ENCODE measurements at regions not wholly inside any gene's neighbourhood (a gene's known extent, or its start where the extent isn't known, plus 50 kb on each side); places are given as distances from the start of the nearest gene placed in this dataset.
A peak's percentile ranks its signal among the peaks of the same experiment; 100 is the strongest.
"Not testable (repeated sequence)": the region's sequence is repeated elsewhere in the genome, so short reads cannot be mapped to it uniquely, and the experiment has no call there.

DNA sequence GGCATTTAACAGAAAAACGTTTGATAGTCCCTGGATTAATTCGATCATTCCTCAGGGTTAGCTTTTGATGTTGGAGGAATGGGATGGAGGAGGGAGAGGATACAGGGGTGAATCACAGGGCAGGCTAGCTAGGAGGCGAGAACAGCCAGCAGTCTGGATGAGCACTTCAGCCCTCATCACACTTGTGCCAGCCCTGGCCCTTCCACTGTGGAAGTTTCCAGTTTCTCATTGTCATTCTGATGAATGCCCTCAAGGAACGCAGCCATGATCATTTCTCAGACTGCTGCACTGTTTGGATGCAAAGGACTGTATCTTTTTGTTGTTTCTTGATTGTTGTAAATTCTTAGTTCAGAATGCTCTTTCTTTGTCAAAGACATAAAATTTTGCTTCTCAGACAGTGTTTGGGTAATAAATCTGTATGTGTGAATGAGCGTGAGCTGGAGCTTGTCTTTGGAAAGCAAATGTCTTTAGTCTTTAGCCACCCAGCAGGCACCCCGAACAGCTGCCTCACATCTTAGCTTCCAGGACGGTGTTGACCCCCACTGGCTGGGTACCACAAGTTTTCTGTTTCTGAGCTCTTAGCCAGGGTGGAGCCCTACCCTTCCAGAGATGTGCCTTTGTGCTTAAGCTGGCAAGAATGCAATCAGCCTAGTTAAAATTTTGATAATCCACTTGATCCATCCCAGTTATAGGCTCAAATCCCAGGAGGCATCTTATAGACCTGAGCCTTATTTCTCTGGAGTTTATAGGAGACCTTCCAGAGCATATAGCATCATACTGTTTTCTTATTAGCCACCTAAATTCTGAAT, 121.1 kb downstream of the PDCD6IP start:
- DNase-seq, result no peak

DNA sequence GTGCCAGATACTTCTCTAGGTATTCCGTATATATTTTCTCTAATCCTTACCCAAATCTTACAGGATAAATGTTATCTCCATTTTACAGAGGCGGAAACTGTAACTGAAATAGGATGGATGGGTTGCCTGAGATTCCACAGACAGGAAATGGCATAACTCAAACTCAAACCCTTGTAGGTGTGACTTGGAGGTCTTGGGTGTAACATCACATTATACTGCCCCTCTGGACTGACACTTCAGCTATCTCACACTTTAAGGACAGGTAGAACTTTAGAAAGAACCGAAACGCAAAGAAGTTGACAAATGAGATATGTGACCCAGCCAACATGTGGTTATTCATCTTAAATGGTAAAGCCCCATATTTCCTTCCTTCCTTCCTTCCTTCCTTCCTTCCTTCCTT, 122.1 kb downstream of the PDCD6IP start:
- no peak for DNase-seq

DNA sequence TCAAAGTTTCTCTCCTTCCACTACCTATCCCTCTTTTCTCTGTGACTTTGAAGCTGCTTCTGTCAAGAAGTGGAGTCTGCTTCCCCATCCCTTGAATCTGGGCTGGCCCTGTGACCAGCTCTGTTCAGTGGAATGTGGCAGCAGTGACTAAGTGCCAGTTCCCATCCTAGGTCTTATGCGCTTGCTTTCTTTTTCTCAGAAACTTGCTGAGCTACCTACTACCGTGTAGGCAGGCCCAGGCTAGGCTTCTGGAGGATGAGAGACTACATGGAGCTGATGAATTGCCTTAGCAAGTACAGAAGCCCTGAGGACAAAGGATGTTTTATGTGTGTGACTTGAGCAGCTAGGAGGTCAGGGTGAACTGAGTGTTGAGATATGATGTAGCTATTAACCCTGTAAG, 123.2 kb downstream of the PDCD6IP start:
- DNase-seq, result no peak

DNA sequence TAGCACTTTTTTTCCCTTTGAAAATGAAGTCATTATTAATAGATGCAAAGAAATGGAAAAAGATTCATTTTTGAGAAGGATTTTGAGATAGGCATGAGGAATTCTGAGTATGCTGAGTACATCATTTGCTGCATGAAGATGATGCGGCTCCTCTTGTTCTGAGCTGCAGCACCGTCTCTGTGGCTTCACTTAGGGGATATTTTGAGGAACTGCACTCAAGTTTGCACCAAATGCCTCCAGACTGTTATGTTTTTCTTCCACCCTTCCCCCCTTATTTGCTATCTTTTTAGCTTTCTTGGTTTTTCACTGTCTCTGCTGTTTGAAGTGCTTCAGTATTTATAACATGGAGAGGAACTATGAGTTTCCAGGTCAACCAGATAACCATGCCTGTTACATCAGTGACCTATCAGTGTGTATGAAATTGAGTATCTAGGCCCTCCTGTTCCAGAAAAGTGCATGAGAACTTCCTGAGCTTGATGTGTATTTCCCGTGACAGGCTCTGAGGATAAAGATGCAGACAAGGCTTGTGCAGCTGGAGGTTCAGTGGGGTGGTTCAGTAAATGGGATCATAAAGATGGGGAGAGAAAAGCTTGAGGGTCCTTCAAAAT, 128.7 kb downstream of the PDCD6IP start:
- no peak for DNase-seq

DNA sequence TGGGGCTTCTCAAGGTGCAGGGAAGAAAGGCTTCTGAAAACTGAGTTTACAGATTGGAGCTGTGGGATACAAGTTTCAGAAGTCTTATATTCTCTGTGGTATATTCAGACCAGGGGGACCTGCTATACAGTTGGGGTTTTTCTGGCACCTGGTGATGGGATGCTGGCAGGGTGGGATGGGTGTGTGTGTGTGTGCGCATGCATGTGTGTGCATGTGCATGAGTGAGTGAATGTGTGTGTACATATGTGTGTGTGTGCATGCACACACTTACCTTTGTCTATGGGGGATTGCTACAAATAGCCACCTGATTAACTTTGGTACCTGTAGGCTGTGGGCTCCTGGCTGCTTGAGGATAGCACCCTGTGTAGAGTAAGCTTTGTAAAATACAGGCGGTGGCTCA, 131.4 kb downstream of the PDCD6IP start:
- DNase-seq, result no peak

DNA sequence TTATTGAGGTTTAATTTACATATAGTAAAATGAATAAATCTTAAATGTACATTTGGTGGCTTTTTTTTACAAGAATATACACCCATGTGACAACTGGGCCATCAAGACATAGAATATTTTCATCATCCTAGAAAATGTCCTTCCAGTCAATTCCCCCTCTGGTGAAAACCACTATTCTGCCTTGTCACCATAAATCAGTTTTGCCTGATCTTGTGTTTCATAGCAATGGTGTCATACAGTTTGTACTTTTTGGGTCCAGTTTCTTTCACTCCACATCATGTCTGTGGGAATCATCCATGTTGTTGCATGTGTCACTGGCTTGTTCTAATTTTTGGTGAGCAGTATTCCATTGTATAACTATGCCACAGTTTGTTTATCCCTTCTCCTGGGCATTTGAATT, 133.1 kb downstream of the PDCD6IP start:
- no peak for DNase-seq

DNA sequence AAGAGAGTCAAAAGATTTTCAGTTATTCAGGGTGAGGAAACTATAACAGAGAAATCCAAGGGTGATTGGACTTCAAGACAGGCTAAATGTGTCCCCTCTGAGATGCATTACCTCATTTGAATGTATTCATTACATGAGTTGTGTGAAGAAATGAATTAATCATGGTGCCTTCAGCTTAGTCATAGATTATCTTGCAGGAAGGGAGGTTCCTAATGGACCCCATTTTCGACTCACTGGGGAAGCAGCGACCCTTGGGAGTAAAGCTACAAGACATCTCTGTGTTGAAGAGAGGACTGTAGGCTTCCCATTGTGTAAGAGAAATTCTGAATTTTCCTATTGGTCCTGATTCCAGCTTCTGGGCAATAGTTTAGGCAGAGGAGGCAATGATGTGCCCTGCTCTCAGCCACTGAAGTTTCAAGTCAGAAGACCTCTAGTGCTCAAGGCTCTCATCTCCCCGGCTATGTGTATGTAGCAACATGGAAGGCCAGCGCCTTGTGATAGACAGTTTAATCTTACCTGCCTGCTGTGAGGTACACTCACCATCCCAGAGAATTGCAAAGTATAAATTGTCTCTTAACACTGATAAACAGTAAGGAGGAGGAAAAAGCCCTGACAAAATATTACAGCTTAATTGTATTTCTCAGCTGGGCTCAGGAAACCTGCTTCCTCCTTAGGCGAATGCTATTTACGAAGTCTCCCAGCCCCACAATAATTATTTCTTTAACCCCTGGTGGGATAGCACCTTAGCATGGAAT, 133.8 kb downstream of the PDCD6IP start:
- DNase-seq, result no peak

DNA sequence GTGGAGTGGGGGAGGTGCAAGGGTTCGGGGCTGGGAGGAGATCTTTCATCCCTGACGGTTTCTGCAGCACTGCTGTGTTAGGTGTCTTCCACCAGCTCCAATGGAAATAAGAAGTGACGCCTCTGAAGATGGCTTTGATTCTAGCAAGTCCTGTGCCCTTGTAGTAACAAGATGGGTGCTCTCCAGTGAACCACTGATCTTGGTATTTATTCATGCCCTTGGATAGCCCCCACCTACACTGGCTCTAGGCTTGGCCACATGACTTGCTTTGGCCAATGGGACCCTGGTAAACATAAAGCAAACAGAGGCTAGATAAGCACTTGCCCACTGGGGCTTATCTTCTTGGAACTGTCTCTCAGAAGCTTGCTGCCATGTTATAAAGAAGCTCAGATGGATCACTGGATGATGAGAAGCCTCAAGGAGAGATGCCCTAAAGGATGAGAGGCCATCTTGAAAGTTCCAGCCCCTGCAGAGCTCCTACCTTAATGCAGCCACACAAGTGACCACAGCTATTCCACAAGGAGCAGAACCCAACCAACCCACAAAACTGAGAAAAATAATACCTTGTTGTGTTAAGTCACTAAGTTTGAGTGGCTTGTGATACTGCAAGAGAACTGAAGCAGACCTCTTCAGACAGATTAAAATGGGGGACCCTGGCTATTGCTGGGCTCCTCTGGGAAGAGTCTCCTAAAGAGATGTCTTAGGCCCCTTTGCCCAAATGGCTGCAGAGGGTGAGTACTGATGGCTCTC, 137.9 kb downstream of the PDCD6IP start:
- no peak for DNase-seq

DNA sequence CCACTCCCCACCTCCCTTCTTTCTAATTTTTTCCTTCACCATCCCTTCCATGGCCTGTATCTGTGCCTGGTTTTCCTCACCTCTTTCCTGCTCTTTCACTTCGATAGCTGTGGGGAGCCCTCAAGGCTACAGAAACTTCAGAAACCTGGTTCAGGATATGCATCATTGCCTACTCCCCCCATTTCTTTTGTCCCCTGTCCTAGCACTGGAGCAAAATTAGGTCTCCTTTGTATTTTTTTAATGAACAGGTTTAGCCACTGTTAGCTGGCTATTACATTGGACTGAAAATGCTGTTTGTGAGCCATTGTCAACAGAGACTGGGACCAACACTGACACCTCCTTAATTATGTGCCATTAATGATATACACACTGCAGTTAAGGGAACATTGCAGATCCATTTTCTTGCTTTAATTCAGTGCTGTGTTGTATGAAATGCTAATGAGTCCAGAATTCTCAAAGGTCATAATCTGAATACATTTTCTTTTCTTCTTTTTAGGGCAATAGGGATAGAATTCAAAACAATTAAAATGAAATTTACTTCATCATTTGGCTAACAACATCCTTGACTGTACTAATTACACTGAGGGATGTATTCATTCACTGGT, 138.6 kb downstream of the PDCD6IP start:
- DNase-seq, result no peak

DNA sequence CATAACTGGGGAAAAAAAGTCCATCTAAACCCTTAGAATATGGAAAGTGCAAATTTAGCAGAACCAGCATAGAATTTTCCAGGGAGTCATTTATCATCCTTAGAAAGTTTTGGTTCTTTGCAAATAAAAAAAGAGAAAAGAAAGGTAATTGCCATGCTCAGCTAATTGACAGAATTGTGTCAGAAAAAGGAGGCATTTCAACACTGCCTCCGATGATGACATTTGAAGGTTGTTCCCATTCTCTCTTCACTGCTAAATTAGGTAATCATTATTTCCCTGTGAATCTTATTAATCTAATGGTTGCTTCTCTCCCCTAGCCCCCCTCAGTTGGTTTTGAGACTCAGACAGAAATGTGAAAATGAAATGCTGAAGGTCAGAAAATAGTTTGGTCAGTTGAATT, 139.2 kb downstream of the PDCD6IP start:
- DNase-seq, result no peak

DNA sequence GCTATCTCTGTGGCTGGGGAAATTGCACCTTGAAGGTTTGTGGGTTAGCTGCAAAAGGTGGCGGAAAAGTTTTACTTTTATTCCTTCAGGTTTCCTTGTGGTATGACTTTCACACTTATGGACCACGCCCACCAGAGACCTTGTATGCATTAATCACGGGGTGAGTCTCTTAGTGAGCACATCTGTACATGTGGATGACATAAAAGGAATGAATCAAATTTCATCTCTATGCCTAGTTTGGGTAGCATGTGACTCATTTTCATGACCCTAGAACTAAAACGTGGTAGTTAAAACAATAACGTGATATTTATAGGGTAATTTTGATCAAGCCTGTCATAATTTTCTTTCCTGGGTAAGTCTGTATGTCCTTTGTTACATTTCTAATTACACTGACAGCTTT, 141.7 kb downstream of the PDCD6IP start:
- no peak for DNase-seq

DNA sequence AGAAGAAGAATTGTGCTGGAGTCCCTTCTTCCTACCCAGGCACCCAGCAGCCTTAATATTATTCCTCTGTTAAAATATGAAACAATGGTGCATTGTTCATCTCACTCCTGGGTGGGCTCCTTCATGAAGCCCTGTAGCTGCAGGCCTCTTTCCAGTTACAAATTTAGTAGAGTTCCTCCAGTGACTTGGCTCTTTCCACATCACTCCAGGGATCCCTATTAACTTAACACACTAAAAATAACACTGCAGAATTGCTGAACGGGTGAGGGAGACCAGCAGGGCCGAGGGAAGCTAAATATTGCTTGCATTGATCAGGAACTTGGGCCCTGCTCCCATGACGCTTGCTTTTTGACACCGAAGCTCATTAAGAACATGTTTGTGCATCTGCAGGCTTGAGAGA, 142.3 kb downstream of the PDCD6IP start:
- no peak for DNase-seq

DNA sequence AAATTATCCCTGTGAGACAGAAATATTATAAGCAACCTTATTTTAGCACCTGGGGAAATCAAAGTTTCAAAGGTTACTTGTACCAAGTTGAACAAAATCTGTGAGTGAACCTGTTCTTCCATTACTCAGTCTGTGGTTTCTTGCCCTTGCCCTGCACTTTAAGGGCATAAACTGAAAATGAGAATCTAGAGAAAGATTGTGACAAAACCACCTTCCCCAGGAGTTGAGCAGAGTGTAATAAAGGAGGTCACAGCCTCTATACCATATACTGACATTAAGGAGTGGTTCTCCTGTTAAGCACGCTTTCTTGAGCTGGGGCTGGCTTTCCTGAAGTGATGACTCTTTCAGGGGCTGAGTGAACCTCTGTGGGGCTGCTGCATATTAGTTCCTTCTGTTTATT, 143.4 kb downstream of the PDCD6IP start:
- no peak for DNase-seq

DNA sequence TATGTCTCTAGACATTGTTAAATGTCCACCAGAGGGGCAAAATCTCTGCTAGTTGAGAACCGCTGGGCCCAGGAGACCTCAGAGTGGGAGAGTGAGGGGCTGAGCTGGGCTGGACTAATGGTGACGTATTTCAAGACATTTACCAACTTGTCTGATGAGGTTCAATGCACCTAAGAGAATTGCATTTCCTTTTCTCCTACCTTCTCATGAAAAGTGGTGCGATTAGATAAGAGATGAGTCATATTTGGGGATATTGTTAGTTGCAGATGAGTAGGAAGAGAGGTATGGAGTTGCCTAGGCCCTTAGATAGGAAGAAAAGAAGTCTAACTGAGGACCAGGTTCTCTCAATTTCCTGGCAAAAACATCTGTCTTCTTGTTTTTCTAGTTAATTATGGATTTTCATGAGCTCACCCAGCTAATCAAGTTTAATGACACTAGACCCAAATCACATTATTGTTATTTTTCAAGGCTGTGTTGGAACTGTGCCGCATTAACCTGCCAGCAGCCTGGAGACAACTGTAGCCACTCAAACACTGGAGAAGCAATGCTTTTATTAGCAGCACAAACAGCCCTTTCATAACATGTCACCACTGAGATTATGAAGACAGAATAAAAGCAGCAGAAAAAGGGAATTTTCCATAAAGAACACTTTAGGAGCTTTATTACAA, 144.2 kb downstream of the PDCD6IP start:
- no peak for DNase-seq

DNA sequence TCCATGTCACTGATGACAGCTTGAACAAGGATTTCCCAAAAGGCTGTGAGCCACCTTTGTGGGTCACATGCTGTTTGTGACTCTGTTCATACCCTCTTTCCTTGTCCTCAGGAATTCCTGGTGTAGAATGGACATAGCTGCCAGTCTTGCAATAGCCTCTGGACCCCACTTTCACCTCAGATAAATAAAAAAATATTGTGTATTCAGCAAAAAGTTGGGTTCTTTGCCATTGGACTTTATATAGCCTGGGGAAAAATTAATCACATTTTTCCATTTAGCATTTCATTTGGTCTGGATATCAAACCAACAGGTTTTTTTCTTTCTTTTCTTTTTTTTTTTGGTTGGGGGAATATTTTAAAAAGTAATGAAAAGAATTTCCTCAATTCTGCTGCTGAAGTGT, 144.8 kb downstream of the PDCD6IP start:
- DNase-seq, result no peak

DNA sequence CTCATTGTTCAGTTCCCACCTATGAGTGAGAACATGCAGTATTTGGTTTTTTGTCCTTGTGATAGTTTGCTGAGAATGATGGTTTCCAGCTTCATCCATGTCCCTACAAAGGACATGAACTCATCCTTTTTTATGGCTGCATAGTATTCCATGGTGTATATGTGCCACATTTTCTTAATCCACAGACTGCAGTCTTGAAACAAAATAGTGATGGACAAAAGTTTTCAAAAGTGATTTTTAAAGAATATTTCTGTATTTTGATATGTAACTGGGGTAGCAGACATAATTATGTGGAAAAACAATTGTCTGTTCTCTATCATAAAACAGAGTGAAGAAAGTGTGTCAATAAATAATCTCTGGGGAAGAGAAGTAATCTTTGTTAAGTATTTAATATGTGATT, 148.2 kb downstream of the PDCD6IP start:
- DNase-seq, result not testable (repeated sequence)

DNA sequence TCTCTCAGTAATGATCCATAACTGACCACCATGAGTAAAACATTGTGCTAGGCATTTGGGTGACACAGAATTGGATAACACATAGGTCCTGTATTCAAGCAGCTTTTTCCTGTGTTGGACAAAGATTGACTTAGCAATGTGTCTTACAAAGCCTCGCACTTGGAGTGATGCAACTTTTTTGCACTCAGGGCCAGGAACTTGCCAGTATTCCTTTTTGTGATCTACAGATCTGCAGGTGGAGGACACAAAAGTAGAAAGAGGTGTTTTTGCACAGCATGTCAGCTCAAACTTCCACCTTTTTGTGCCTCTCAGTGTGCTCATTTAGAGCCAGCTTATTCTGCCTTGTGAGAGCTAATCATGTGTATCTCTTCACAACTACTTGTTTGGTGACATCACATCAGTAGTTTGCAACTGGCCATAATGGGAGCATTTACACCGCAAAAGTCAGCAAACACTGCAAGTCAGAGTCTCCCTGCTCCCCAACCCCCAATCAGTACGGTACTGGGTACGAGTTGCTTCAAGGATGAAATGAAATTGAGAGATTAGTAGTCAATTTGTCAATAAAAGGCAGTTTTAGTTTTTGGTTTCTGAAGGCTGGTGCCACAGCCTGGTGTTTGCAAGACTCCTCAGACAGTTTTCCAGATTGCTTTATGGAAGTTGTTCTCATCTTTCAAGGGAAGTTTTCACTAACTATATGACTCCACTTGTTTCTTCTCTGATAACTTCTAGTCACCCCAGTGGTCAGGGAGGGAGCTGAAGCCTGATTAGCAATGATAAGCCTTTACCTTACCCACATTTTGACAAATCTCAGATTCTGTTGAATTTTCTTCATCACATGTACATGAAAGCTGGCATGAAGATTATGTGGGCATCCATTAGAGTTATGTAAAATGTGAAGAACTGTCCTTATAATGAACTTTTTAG, 149.1 kb downstream of the PDCD6IP start:
- no peak for DNase-seq

DNA sequence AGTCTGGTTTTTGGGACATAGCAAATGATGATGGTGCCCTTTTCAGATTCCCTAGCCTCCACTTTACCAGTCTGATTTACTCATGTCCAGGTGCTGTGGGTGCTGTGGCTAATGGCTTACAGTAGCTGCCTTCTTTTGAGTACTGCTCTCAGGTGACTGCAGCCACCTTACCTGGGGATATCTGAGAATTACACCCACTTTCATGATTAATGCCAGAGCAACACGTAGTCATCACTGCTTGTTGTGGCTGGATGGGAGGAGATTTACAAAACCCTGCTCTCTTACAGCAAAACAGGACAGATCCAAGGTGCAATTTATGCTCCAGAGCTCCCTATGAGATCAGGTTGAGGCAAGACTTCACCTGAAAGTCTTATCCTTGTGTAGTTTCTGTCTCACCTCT, 150.6 kb downstream of the PDCD6IP start:
- DNase-seq, result no peak

DNA sequence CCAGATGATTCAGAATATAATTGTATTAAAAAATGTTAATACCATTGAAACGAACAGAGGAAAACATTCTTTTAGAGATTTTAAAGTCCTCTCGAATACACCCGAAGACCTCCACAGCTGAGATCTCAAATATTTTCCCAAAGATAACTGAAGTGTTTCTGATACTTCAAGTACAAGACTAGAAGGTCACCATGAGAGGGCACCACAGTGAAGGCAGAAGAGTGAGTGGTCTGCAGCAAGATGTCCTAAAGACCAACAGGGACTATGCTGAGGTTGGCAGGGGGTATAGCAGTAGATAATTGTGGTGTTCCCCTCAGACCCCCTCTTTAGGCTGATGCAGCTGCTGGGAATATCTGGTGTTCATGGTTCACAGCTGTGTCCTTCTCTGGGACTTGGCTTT, 156.5 kb downstream of the PDCD6IP start:
- peak; percentile 25 for DNase-seq

DNA sequence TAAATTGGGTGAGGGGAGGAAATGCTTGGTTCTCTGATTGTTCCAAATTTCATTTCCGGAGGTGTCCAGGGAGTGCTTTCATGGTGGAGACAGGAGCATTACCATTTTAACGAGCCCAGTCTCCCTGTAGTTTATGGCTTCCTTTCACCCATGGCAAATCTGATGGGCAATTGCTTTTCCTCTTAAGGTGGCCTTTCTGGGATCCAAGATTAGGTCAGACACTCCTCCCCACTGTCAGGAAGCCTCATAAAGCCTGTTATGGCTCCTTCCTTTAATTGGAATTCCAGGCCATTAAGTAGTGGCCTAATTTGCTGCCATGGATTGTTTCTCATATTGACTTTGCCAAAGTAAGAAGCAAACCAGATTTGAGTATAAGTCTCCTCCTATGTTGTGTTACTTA, 157.8 kb downstream of the PDCD6IP start:
- DNase-seq, result no peak

DNA sequence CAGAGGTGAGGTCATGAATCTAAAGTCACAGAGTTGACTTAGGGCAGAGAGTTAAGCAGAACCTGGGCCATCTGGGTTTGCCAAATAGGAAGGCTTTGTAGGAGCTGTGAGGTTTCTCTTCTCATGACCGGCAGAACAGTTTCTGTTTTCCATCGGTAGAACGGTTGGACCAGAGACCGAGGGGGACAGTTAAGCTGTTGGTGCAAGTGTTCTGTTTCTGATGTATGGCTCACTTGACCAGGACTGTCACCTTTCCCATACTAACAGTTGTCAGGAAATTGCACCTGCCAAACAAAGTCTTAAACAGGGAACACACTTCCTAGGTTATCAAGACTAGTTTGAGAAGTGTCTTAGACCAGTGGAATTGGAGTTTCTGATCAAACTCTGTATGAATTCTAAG, 158.3 kb downstream of the PDCD6IP start:
- no peak for DNase-seq
